ENCODE measurements at regions not wholly inside any gene's neighbourhood (a gene's known extent, or its start where the extent isn't known, plus 50 kb on each side); places are given as distances from the start of the nearest gene placed in this dataset.

DNA sequence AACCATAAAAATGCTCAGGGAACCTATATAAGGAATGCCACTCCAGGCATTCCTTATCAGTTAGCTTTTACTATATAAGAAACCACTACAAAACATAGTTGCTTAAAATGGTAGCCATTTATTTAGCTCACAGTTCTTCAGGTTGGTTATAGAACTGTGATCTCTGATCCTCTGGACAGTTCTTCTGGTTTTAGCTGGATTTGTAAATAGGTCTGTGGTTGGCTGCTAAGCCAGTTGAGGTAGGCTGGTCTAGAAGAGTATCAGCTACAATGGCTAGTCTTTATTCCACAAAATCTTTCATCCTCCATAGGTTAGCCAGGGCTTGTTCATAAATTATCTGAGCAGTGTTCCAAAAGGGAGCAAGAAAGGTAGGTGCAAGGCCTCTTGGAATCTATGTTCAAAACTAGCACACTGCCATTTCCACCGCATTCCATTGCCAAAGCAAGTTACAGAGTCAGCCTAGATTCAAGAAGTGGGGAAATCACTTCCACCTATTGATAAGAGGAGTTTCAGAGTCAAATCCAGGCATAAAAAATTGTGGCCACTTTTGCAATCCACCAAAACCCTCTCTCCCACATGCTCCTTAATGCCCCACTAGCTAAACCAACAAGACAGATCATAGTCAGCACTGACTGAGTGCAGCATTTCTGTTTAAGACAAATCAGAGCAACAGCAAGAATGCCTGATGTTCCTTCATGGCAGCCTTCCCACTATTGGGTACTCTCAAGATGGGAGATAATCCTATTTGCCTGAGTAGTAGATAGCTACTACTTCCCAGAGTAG, 146.4 kb downstream of the IRS1 start:
- peaks cover 87% of the 10 kb centered on the region for H3K4me1 ChIP-seq (ENCODE audit: insufficient read depth, low read length)
- BruUV-seq (replicated peaks) = no TSS peak
- no peaks in the 10 kb centered on the region for H4K20me1 ChIP-seq (ENCODE audit: insufficient read depth, low read length)
- WGBS (ENCODE audit: low lambda C conversion rate) = 100% methylated on average over 1 of the region's 1 CpG
- in situ Hi-C loops (cut with HindIII; ENCODE audit: extremely low pct_ligation_motif_present, low pct_unique_long_range_greater_than_20kb) (no loop called here), intact Hi-C loops (cut with micrococcal nuclease; ENCODE audit: unreplicated experiment) (loop anchor here (10.0 kb wide), 1 partner anchor 82 kb away; no protein-coding TSS in a partner anchor)
- no peak overlapping the region for H2AFZ ChIP-seq (ENCODE audit: low read length)
- no peak overlapping the region for H3K4me2 ChIP-seq (ENCODE audit: low read depth, low read length)
- H3K4me3 ChIP-seq (replicated peaks in 1 of 3; ENCODE audit: insufficient read depth in 1 of 3, low read depth in 2 of 3, low read length in 3 of 3) = no peak overlapping the region
- no peak overlapping the region for H3K27ac ChIP-seq (ENCODE audit: extremely low read length, insufficient read depth, low read length)
- CTCF ChIA-PET (ENCODE audit: low intra/inter-chr PET ratio, low total read pairs) = no interaction called here
- no peak overlapping the region for H3K9ac ChIP-seq (ENCODE audit: insufficient read depth, low read depth, low read length)
- POLR2A ChIA-PET = interaction anchor here (1.0 to 1.9 kb wide), 3 partner anchors 69 to 147 kb away, joined by 3 to 6 read pairs (median 6); partner anchors contain the start of gene IRS1
- H3K27me3 ChIP-seq (ENCODE audit: control insufficient read depth in 1 of 2, insufficient read depth in 2 of 2, low read length in 2 of 2) = no peaks in the 10 kb centered on the region
- H3K9me3 ChIP-seq (ENCODE audit: low read length) = peaks cover 7% of the 10 kb centered on the region
- FAIRE-seq (no peak), ATAC-seq (no peak), DNase-seq (ENCODE audit: low spot score) (no peak)
- no peaks in the 10 kb centered on the region for H3K79me2 ChIP-seq (ENCODE audit: insufficient read depth, low read length)
- no peaks in the 10 kb centered on the region for H3K36me3 ChIP-seq (replicated peaks in 1 of 2; ENCODE audit: control insufficient read depth in 1 of 2, insufficient read depth in 2 of 2, low read length in 2 of 2)
- TF ChIP-seq KAT8 (CRISPR knock-in tag; IDR thresholded peaks at IDR 0.05) (peak; percentile 39), ZFP41 (CRISPR knock-in tag; IDR thresholded peaks at IDR 0.05; ENCODE audit: borderline replicate concordance) (no peak), ZNF768 (CRISPR knock-in tag; IDR thresholded peaks at IDR 0.05) (no peak), FOXA3 (CRISPR knock-in tag; IDR thresholded peaks at IDR 0.05) (peak; percentile 55), ZNF816 (CRISPR knock-in tag; IDR thresholded peaks at IDR 0.05; ENCODE audit: borderline replicate concordance) (no peak), MED1 (CRISPR knock-in tag; IDR thresholded peaks at IDR 0.05) (no peak), ZNF331 (CRISPR knock-in tag; IDR thresholded peaks at IDR 0.05) (0 out of 2 replicates have a peak, but pooled peaks have one; percentile 6), NBN (conservative IDR thresholded peaks at IDR 0.05) (no peak), GATAD2A (CRISPR knock-in tag; IDR thresholded peaks at IDR 0.05) (peak; percentile 50; the same call in 1 of the 2 replicates), HNF4A (CRISPR knock-in tag; IDR thresholded peaks at IDR 0.05) (peak; percentile 43; the same call in 1 of the 2 replicates), ZNF644 (CRISPR knock-in tag; IDR thresholded peaks at IDR 0.05; ENCODE audit: low read depth) (peak; percentile 90)
- TF ChIP-seq, protein P1, sequence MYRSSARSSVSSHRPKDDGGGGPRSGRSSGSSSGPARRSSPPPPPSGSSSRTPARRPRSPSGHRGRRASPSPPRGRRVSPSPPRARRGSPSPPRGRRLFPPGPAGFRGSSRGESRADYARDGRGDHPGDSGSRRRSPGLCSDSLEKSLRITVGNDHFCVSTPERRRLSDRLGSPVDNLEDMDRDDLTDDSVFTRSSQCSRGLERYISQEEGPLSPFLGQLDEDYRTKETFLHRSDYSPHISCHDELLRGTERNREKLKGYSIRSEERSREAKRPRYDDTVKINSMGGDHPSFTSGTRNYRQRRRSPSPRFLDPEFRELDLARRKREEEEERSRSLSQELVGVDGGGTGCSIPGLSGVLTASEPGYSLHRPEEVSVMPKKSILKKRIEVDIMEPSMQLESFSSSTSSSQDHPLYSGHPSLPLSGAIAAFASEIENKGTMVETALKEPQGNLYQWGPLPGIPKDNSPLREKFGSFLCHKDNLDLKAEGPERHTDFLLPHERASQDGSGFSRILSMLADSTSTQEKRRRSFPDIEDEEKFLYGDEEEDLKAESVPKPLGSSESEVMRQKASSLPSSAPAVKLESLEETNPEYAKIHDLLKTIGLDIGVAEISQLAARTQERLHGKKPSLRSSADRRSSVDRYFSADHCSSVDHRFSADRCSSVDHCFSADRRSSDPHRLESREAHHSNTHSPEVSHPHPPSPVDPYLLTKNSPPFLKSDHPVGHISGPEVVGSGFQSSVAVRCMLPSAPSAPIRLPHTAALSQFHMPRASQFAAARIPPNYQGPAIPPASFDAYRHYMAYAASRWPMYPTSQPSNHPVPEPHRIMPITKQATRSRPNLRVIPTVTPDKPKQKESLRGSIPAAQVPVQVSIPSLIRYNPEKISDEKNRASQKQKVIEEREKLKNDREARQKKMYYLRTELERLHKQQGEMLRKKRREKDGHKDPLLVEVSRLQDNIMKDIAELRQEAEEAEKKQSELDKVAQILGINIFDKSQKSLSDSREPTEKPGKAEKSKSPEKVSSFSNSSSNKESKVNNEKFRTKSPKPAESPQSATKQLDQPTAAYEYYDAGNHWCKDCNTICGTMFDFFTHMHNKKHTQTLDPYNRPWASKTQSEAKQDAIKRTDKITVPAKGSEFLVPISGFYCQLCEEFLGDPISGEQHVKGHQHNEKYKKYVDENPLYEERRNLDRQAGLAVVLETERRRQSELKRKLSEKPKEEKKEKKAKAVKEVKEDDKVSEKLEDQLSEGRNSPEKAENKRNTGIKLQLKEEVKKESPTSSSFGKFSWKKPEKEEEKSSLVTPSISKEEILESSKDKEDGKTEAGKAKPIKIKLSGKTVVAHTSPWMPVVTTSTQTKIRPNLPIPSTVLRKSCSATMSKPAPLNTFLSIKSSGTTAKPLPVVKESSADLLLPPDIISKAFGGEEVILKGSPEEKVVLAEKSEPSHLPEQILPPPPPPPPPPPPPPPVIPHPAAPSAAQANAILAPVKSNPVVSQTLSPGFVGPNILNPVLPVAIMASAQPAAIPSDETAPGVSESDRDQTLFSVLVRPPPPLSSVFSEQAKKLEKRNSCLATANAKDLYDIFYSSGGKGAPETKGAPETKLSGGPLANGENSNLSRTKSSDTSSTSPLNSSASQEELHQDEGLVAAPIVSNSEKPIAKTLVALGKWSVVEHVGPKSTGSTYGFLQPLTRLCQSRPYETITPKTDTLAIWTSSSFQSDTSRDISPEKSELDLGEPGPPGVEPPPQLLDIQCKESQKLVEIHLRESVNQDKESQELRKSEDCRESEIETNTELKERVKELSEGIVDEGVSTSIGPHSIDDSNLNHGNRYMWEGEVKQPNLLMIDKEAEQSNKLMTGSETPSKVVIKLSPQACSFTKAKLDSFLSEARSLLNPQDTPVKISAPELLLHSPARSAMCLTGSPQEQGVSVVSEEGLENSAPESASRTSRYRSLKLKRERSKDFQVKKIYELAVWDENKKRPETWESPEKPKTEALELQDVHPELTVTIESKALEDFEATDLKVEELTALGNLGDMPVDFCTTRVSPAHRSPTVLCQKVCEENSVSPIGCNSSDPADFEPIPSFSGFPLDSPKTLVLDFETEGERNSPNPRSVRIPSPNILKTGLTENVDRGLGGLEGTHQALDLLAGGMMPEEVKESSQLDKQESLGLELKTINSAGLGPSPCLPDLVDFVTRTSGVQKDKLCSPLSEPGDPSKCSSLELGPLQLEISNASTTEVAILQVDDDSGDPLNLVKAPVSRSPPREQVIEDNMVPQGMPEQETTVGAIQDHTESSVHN (CRISPR knock-in tag; IDR thresholded peaks at IDR 0.05) = no peak
- TF ChIP-seq, protein P2, sequence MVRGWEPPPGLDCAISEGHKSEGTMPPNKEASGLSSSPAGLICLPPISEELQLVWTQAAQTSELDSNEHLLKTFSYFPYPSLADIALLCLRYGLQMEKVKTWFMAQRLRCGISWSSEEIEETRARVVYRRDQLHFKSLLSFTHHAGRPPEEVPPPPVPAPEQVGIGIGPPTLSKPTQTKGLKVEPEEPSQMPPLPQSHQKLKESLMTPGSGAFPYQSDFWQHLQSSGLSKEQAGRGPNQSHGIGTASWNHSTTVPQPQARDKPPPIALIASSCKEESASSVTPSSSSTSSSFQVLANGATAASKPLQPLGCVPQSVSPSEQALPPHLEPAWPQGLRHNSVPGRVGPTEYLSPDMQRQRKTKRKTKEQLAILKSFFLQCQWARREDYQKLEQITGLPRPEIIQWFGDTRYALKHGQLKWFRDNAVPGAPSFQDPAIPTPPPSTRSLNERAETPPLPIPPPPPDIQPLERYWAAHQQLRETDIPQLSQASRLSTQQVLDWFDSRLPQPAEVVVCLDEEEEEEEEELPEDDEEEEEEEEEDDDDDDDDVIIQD (CRISPR knock-in tag; IDR thresholded peaks at IDR 0.05; ENCODE audit: low read depth) = peak; percentile 94
